CD4-positive, alpha-beta T cell (primary cell): ENCODE measurements at regions not wholly inside any gene's neighbourhood (a gene's known extent, or its start where the extent isn't known, plus 50 kb on each side); places are given as distances from the start of the nearest gene placed in this dataset.

ENCODE experiments used
- ATAC-seq: fragments of 200-7000 bp; cut with Tn5 transposase; one replicate; pipeline ENCODE4 v1.10.0; 2022; ENCODE audit warnings: mild to moderate bottlenecking; ENCODE audit not compliant: poor library complexity
- CTCF ChIA-PET: fragments of 350-600 bp; sonication (Branson Sonifier 250); formaldehyde crosslinking; loops from one replicate; lab custom pipeline; 2021; ENCODE audit warnings: antibody characterized with exemption, inconsistent platforms; lab: Charles Lee
- POLR2A ChIA-PET: fragments of 350-600 bp; sonication (Branson Sonifier 250); formaldehyde crosslinking; loops from one replicate; lab custom pipeline; 2021; ENCODE audit warnings: antibody characterized with exemption, inconsistent platforms; lab: Charles Lee
- DNase-seq, 14 experiments: peaks; one replicate each; pipeline ENCODE4 v3.0.0-alpha.2; 2013 to 2020; ENCODE audit warnings: mixed read lengths in 2 of 14
- H3K27ac ChIP-seq, 2 donors: one replicate each; pipeline versions ENCODE4 v1.5.1 to v1.7.0; 2013; ENCODE audit warnings: low read length in 2 of 2, low read depth in 1 of 2, mild to moderate bottlenecking in 1 of 2
- H3K27me3 ChIP-seq, 2 experiments: 1 replicate in 1 of 2; 2 replicates in 1 of 2; pipeline versions ENCODE4 v1.6.1 to v1.7.0; 2013; ENCODE audit warnings: low read length in 2 of 2, control low read depth in 1 of 2, mild to moderate bottlenecking in 1 of 2, moderate library complexity in 1 of 2; ENCODE audit not compliant: insufficient read depth in 2 of 2, control insufficient read depth in 1 of 2
- H3K36me3 ChIP-seq: one replicate; pipeline ENCODE4 v1.6.1; 2013; ENCODE audit warnings: low read length, control low read depth; ENCODE audit not compliant: insufficient read depth
- H3K4me1 ChIP-seq: one replicate; pipeline ENCODE4 v1.6.1; 2013; ENCODE audit warnings: low read length, control low read depth; ENCODE audit not compliant: insufficient read depth
- H3K4me3 ChIP-seq: one replicate; pipeline ENCODE4 v1.5.1; 2013; ENCODE audit warnings: mild to moderate bottlenecking, low read length, moderate library complexity
- H3K9me3 ChIP-seq, 2 experiments: 1 replicate in 1 of 2; 2 replicates in 1 of 2; pipeline versions ENCODE4 v1.6.1 to v1.7.0; 2013; ENCODE audit warnings: low read length in 2 of 2, mild to moderate bottlenecking in 2 of 2, control low read depth in 1 of 2, moderate library complexity in 1 of 2; ENCODE audit not compliant: control insufficient read depth in 1 of 2, insufficient read depth in 1 of 2
- H3K27ac Mint-ChIP-seq: one replicate; pipeline ENCODE4 v1.8.0; 2020; ENCODE audit warnings: mixed read lengths
- H3K27me3 Mint-ChIP-seq: one replicate; pipeline ENCODE4 v1.8.0; 2021; ENCODE audit warnings: mixed read lengths
- H3K36me3 Mint-ChIP-seq: one replicate; pipeline ENCODE4 v1.8.0; 2021; ENCODE audit warnings: low read depth, mixed read lengths
- H3K4me1 Mint-ChIP-seq: one replicate; pipeline ENCODE4 v1.8.0; 2021; ENCODE audit warnings: low read depth, mixed read lengths
- H3K4me3 Mint-ChIP-seq: one replicate; pipeline ENCODE4 v1.8.0; 2020; ENCODE audit warnings: mild to moderate bottlenecking, mixed read lengths
- H3K9me3 Mint-ChIP-seq: one replicate; pipeline ENCODE4 v1.8.0; 2020; ENCODE audit warnings: mixed read lengths
- intact Hi-C, 2 experiments: fragments of 100-400 bp; cut with DNase I in 1 of 2; cut with micrococcal nuclease in 1 of 2; formaldehyde crosslinking; loops; one replicate each; pipeline versions ENCODE4 v1.15.1 to v1.9.0; 2023 to 2025; cut with DNase I, micrococcal nuclease
- TF ChIP-seq, protein P1 (sequence below): fragments of 200-600 bp; IDR thresholded peaks from one replicate; pipeline ENCODE4 v1.8.0; 2022; ENCODE audit warnings: antibody characterized with exemption, mild to moderate bottlenecking

- no peak overlapping the region for H3K4me3 Mint-ChIP-seq
- Histone ChIP-seq H3K27ac (no peak overlapping the region), H3K4me1 (no peaks in the 10 kb centered on the region), H3K9me3 (no peaks in the 10 kb centered on the region), H3K36me3 (no peaks in the 10 kb centered on the region), H3K4me3 (no peak overlapping the region), H3K27me3 (peaks cover 0 to 6% of the 10 kb centered on the region in 2 experiments)
- TF ChIP-seq, protein P1, sequence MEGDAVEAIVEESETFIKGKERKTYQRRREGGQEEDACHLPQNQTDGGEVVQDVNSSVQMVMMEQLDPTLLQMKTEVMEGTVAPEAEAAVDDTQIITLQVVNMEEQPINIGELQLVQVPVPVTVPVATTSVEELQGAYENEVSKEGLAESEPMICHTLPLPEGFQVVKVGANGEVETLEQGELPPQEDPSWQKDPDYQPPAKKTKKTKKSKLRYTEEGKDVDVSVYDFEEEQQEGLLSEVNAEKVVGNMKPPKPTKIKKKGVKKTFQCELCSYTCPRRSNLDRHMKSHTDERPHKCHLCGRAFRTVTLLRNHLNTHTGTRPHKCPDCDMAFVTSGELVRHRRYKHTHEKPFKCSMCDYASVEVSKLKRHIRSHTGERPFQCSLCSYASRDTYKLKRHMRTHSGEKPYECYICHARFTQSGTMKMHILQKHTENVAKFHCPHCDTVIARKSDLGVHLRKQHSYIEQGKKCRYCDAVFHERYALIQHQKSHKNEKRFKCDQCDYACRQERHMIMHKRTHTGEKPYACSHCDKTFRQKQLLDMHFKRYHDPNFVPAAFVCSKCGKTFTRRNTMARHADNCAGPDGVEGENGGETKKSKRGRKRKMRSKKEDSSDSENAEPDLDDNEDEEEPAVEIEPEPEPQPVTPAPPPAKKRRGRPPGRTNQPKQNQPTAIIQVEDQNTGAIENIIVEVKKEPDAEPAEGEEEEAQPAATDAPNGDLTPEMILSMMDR = no peak
- no peak overlapping the region for H3K27ac Mint-ChIP-seq
- ChIA-PET POLR2A (no interaction called here), CTCF (no interaction called here)
- H3K9me3 Mint-ChIP-seq = no peaks in the 10 kb centered on the region
- ATAC-seq (no peak), DNase-seq (no peak)
- H3K27me3 Mint-ChIP-seq = peaks cover 4% of the 10 kb centered on the region
- no peaks in the 10 kb centered on the region for H3K4me1 Mint-ChIP-seq
- intact Hi-C loops = no loop called here
- no peaks in the 10 kb centered on the region for H3K36me3 Mint-ChIP-seq
Measured at GRCh38 chr7:26594553-26594952, 269.8 kb downstream of the SKAP2 start.

GRCh38 chr7:26598867-26599266, 265.5 kb downstream of the SKAP2 start:
- no peaks in the 10 kb centered on the region for H3K36me3 Mint-ChIP-seq
- no peaks in the 10 kb centered on the region for H3K27me3 ChIP-seq
- no peak for DNase-seq
- H3K9me3 Mint-ChIP-seq = no peaks in the 10 kb centered on the region
- TF ChIP-seq, protein P1 = no peak
- H3K27ac ChIP-seq = no peak overlapping the region
- H3K4me1 Mint-ChIP-seq = no peaks in the 10 kb centered on the region
- H3K9me3 ChIP-seq = no peaks in the 10 kb centered on the region
- CTCF ChIA-PET = no interaction called here
- no peak for ATAC-seq
- H3K4me3 Mint-ChIP-seq = no peak overlapping the region
- intact Hi-C loops = no loop called here
- no peak overlapping the region for H3K4me3 ChIP-seq
- H3K36me3 ChIP-seq = no peaks in the 10 kb centered on the region
- POLR2A ChIA-PET = no interaction called here
- no peaks in the 10 kb centered on the region for H3K4me1 ChIP-seq
- no peak overlapping the region for H3K27ac Mint-ChIP-seq
- no peaks in the 10 kb centered on the region for H3K27me3 Mint-ChIP-seq

GRCh38 chr7:26599982-26600381, 264.4 kb downstream of the SKAP2 start:
- no peaks in the 10 kb centered on the region for H3K4me1 Mint-ChIP-seq
- Histone ChIP-seq H3K36me3 (no peaks in the 10 kb centered on the region), H3K27ac (no peak overlapping the region), H3K27me3 (no peaks in the 10 kb centered on the region), H3K9me3 (no peaks in the 10 kb centered on the region), H3K4me3 (no peak overlapping the region), H3K4me1 (no peaks in the 10 kb centered on the region)
- no peak overlapping the region for H3K4me3 Mint-ChIP-seq
- ATAC-seq = no peak
- H3K36me3 Mint-ChIP-seq = no peaks in the 10 kb centered on the region
- TF ChIP-seq, protein P1 = no peak
- ChIA-PET CTCF (no interaction called here), POLR2A (no interaction called here)
- H3K27me3 Mint-ChIP-seq = no peaks in the 10 kb centered on the region
- no peak overlapping the region for H3K27ac Mint-ChIP-seq
- intact Hi-C loops = no loop called here
- no peak for DNase-seq
- no peaks in the 10 kb centered on the region for H3K9me3 Mint-ChIP-seq
